Neuronal stem cell (in vitro differentiated cells): ENCODE measurements at regions not wholly inside any gene's neighbourhood (a gene's known extent, or its start where the extent isn't known, plus 50 kb on each side); places are given as distances from the start of the nearest gene placed in this dataset.

Experiments used
- DNase-seq: peaks from one replicate; pipeline ENCODE4 v3.0.0-alpha.2; 2013; ENCODE audit warnings: low spot score
- H2AFZ ChIP-seq: one replicate; pipeline ENCODE4 v1.6.1; 2013; ENCODE audit warnings: mild to moderate bottlenecking, low read length, inconsistent platforms
- H2AK5ac ChIP-seq: 2 replicates; pipeline ENCODE4 v1.6.1; 2013; ENCODE audit warnings: low read depth, mild to moderate bottlenecking, inconsistent platforms, low read length, moderate library complexity, mixed read lengths
- H2BK120ac ChIP-seq: 2 replicates; pipeline ENCODE4 v1.6.1; 2013; ENCODE audit warnings: low read depth, mild to moderate bottlenecking, inconsistent platforms, low read length, moderate library complexity, mixed read lengths
- H2BK12ac ChIP-seq: one replicate; pipeline ENCODE4 v1.6.1; 2013; ENCODE audit warnings: low read length, inconsistent platforms
- H2BK15ac ChIP-seq: 2 replicates; pipeline ENCODE4 v1.6.1; 2013; ENCODE audit warnings: mild to moderate bottlenecking, low read length, inconsistent platforms, mixed read lengths
- H2BK5ac ChIP-seq: one replicate; pipeline ENCODE4 v1.6.1; 2013; ENCODE audit warnings: inconsistent platforms, mild to moderate bottlenecking, low read length, moderate library complexity
- H3K14ac ChIP-seq: one replicate; pipeline ENCODE4 v1.6.1; 2013; ENCODE audit warnings: low read length, inconsistent platforms
- H3K18ac ChIP-seq: 2 replicates; pipeline ENCODE4 v1.6.1; 2013; ENCODE audit warnings: low read length, inconsistent platforms
- H3K23ac ChIP-seq: 2 replicates; pipeline ENCODE4 v1.6.1; 2013; ENCODE audit warnings: low read depth, mild to moderate bottlenecking, mixed read lengths, low read length, inconsistent platforms; ENCODE audit not compliant: poor library complexity
- H3K27ac ChIP-seq: replicated peaks from 3 replicates; pipeline ENCODE4 v1.5.1; 2013; ENCODE audit warnings: low read length, inconsistent platforms
- H3K27me3 ChIP-seq, 3 experiments: 2 replicates each; pipeline ENCODE4 v1.6.1; 2013; ENCODE audit warnings: low read length in 3 of 3, mild to moderate bottlenecking in 2 of 3, inconsistent platforms in 1 of 3, low read depth in 1 of 3, mixed read lengths in 1 of 3, moderate library complexity in 1 of 3; ENCODE audit not compliant: control insufficient read depth in 3 of 3, insufficient read depth in 3 of 3
- H3K36me3 ChIP-seq, 2 donors: replicated peaks in 1 of 2; 2 replicates each; pipeline ENCODE4 v1.6.1; 2013; ENCODE audit warnings: low read length in 2 of 2; ENCODE audit not compliant: control insufficient read depth in 2 of 2, insufficient read depth in 2 of 2
- H3K4ac ChIP-seq: 2 replicates; pipeline ENCODE4 v1.6.1; 2013; ENCODE audit warnings: inconsistent platforms, mild to moderate bottlenecking, low read length, moderate library complexity
- H3K4me1 ChIP-seq, 2 donors: 1 replicate in 1 of 2; 2 replicates in 1 of 2; pipeline ENCODE4 v1.6.1; 2013; ENCODE audit warnings: low read length in 2 of 2, low read depth in 1 of 2; ENCODE audit not compliant: control insufficient read depth in 2 of 2, insufficient read depth in 1 of 2
- H3K4me2 ChIP-seq: one replicate; pipeline ENCODE4 v1.6.1; 2013; ENCODE audit warnings: mild to moderate bottlenecking, low read length, inconsistent platforms; ENCODE audit not compliant: insufficient read depth, poor library complexity, severe bottlenecking
- H3K4me3 ChIP-seq, 2 donors: 2 replicates each; pipeline ENCODE4 v1.5.1; 2013; ENCODE audit warnings: low read length in 2 of 2, mild to moderate bottlenecking in 2 of 2, inconsistent platforms in 1 of 2, moderate library complexity in 1 of 2
- H3K79me1 ChIP-seq: one replicate; pipeline ENCODE4 v1.6.1; 2013; ENCODE audit warnings: low read depth, mild to moderate bottlenecking, inconsistent platforms, low read length, moderate library complexity
- H3K9ac ChIP-seq: one replicate; pipeline ENCODE4 v1.6.1; 2013; ENCODE audit warnings: mild to moderate bottlenecking, low read depth, low read length, inconsistent platforms; ENCODE audit not compliant: poor library complexity
- H3K9me3 ChIP-seq, 2 donors: replicated peaks in 1 of 2; 2 replicates each; pipeline versions ENCODE3 to v1.6.1; 2013; ENCODE audit warnings: low read length in 2 of 2, mild to moderate bottlenecking in 2 of 2, inconsistent platforms in 1 of 2, low read depth in 1 of 2, mixed read lengths in 1 of 2, moderate library complexity in 1 of 2; ENCODE audit not compliant: control insufficient read depth in 2 of 2, insufficient read depth in 1 of 2
- H4K8ac ChIP-seq: one replicate; pipeline ENCODE4 v1.6.1; 2013; ENCODE audit warnings: low read depth, mild to moderate bottlenecking, inconsistent platforms, low read length, moderate library complexity
- H4K91ac ChIP-seq: one replicate; pipeline ENCODE4 v1.6.1; 2013; ENCODE audit warnings: low read length, low read depth, mild to moderate bottlenecking, inconsistent platforms; ENCODE audit not compliant: poor library complexity
- WGBS, 2 donors: extraction: QIAGEN DNeasy Blood & Tissue Kit; methylation state at CpG; one replicate each; pipeline ENCODE4 v1.1.7; 2013; ENCODE audit warnings: missing lambda C conversion rate in 2 of 2, mixed read lengths in 1 of 2; ENCODE audit not compliant: insufficient read length in 2 of 2, insufficient replicate concordance in 1 of 2; ENCODE audit errors: extremely low coverage in 2 of 2; 5-methylcytosine and 5-hydroxymethylcytosine counted together

GRCh38 chr15:47517737-47518136, 199.6 kb upstream of the SEMA6D start:
- H3K9ac ChIP-seq, result no peak overlapping the region
- H2AFZ ChIP-seq, result no peak overlapping the region
- no peak overlapping the region for H2AK5ac ChIP-seq
- no peak overlapping the region for H2BK12ac ChIP-seq
- WGBS, 2 donors, result no CpG with 5 or more reads among the region's 1 CpG
- H2BK15ac ChIP-seq, result no peak overlapping the region
- no peak overlapping the region for H3K27ac ChIP-seq
- H2BK5ac ChIP-seq, result no peak overlapping the region
- H3K27me3 ChIP-seq, result no peaks in the 10 kb centered on the region
- H3K14ac ChIP-seq, result no peak overlapping the region
- H3K23ac ChIP-seq, result no peak overlapping the region
- H4K91ac ChIP-seq, result no peak overlapping the region
- H3K9me3 ChIP-seq, result no peaks in the 10 kb centered on the region
- H4K8ac ChIP-seq, result no peak overlapping the region
- H3K4me2 ChIP-seq, result no peak overlapping the region
- no peak overlapping the region for H3K18ac ChIP-seq
- H3K4me1 ChIP-seq, result no peaks in the 10 kb centered on the region
- no peak overlapping the region for H3K4me3 ChIP-seq
- H3K36me3 ChIP-seq, result no peaks in the 10 kb centered on the region
- no peak overlapping the region for H3K4ac ChIP-seq
- DNase-seq, result peak; percentile 14
- no peak overlapping the region for H2BK120ac ChIP-seq
- no peaks in the 10 kb centered on the region for H3K79me1 ChIP-seq

GRCh38 chr15:47523681-47524475, 193.4 kb upstream of the SEMA6D start:
- no peak overlapping the region for H4K91ac ChIP-seq
- H3K23ac ChIP-seq, result no peak overlapping the region
- H2BK120ac ChIP-seq, result no peak overlapping the region
- no peak overlapping the region for H3K14ac ChIP-seq
- H3K9me3 ChIP-seq, result no peaks in the 10 kb centered on the region
- no peak overlapping the region for H4K8ac ChIP-seq
- no peaks in the 10 kb centered on the region for H3K36me3 ChIP-seq
- no peak overlapping the region for H2AK5ac ChIP-seq
- H2BK12ac ChIP-seq, result no peak overlapping the region
- H3K27ac ChIP-seq, result no peak overlapping the region
- WGBS, 2 donors, result no CpG with 5 or more reads among the region's 12 CpGs
- H3K4me3 ChIP-seq, result no peak overlapping the region
- no peak overlapping the region for H3K18ac ChIP-seq
- H2BK5ac ChIP-seq, result no peak overlapping the region
- no peak overlapping the region for H3K4ac ChIP-seq
- H3K79me1 ChIP-seq, result no peaks in the 10 kb centered on the region
- H2AFZ ChIP-seq, result no peak overlapping the region
- no peak overlapping the region for H2BK15ac ChIP-seq
- peaks cover 0 to 2% of the 10 kb centered on the region in 2 donors for H3K4me1 ChIP-seq
- H3K4me2 ChIP-seq, result no peak overlapping the region
- H3K27me3 ChIP-seq, result no peaks in the 10 kb centered on the region
- no peak overlapping the region for H3K9ac ChIP-seq
- DNase-seq, result no peak

GRCh38 chr15:47529241-47529640, 188.1 kb upstream of the SEMA6D start:
- WGBS, 2 donors, result no CpG with 5 or more reads among the region's 1 CpG

GRCh38 chr15:47534673-47535072, 182.6 kb upstream of the SEMA6D start:
- Histone ChIP-seq H2AK5ac (no peak overlapping the region), H3K9ac (no peak overlapping the region), H2BK120ac (no peak overlapping the region), H3K4ac (no peak overlapping the region), H3K4me2 (no peak overlapping the region), H4K91ac (no peak overlapping the region), H3K27ac (no peak overlapping the region), H3K18ac (no peak overlapping the region), H3K23ac (no peak overlapping the region), H3K79me1 (no peaks in the 10 kb centered on the region), H3K27me3 (no peaks in the 10 kb centered on the region), H2BK12ac (no peak overlapping the region), H2BK15ac (no peak overlapping the region), H2BK5ac (no peak overlapping the region), H3K4me3 (no peak overlapping the region), H2AFZ (no peak overlapping the region), H3K36me3 (no peaks in the 10 kb centered on the region), H3K4me1 (no peaks in the 10 kb centered on the region), H4K8ac (no peak overlapping the region), H3K9me3 (no peaks in the 10 kb centered on the region), H3K14ac (no peak overlapping the region)
- WGBS, 2 donors, result no CpG with 5 or more reads among the region's 2 CpGs
- no peak for DNase-seq

More at GRCh38 chr15:47529241-47529640, 188.1 kb upstream of the SEMA6D start:
- Histone ChIP-seq H2BK12ac (no peak overlapping the region), H3K14ac (no peak overlapping the region), H3K27me3 (no peaks in the 10 kb centered on the region), H3K79me1 (no peaks in the 10 kb centered on the region), H3K9me3 (no peaks in the 10 kb centered on the region), H2BK15ac (no peak overlapping the region), H3K4me3 (no peak overlapping the region), H3K18ac (no peak overlapping the region), H4K8ac (no peak overlapping the region), H3K36me3 (no peaks in the 10 kb centered on the region), H3K23ac (no peak overlapping the region), H3K27ac (no peak overlapping the region), H3K4ac (no peak overlapping the region), H2BK5ac (no peak overlapping the region), H4K91ac (no peak overlapping the region), H3K4me2 (no peak overlapping the region), H3K9ac (no peak overlapping the region), H2AK5ac (no peak overlapping the region), H3K4me1 (peaks cover 0 to 2% of the 10 kb centered on the region in 2 donors), H2AFZ (no peak overlapping the region), H2BK120ac (no peak overlapping the region)
- no peak for DNase-seq
